HG03159 (cell line): ENCODE measurements at regions not wholly inside any gene's neighbourhood (a gene's known extent, or its start where the extent isn't known, plus 50 kb on each side); places are given as distances from the start of the nearest gene placed in this dataset.

Source experiments
- ATAC-seq: cut with Tn5 transposase; IDR thresholded peaks from one replicate; pipeline ENCODE4 v1.9.1; 2021; ENCODE audit warnings: mild to moderate bottlenecking, moderate library complexity; ENCODE audit not compliant: unreplicated experiment

DNA sequence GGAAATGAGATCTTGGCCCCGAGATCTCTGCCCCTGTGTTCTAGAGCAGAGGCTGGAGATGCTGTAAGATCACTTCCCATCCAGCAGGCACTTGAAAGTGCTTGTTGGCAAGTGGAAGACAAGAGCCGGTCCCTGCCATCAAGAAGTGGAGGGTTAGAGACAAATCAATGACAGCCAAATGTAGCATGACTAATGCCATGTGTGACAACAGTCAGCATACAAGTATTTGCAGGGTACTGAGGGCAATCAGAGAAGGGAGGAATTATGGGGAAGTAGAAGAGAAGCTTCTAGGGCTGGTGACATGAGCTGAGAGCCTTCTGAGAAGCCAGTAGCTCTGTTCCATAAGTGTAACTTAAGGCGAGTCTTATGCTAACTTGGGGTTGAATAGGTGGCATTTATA, 58.6 kb downstream of the TMEM17 start:
- no peak for ATAC-seq

DNA sequence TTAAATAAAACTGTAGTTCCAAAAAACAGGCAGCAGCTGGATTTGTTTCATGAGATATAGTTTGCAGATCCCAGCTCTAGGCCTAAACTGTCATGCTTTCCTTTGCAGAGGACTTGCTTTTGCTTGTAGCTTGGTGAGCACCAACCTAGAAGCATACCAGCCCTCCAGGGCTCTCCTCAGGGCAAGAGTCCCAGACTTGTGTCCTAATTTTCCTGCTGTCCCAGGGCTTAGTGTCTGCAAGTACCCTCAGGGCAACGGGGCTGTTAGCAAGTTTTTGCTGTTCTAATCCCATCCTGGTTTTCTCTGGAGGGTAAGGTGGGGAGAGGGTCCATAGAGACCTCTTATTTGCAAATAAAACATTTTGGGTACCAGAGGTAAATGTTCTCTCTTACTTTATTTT, 59.5 kb downstream of the TMEM17 start:
- no peak for ATAC-seq

DNA sequence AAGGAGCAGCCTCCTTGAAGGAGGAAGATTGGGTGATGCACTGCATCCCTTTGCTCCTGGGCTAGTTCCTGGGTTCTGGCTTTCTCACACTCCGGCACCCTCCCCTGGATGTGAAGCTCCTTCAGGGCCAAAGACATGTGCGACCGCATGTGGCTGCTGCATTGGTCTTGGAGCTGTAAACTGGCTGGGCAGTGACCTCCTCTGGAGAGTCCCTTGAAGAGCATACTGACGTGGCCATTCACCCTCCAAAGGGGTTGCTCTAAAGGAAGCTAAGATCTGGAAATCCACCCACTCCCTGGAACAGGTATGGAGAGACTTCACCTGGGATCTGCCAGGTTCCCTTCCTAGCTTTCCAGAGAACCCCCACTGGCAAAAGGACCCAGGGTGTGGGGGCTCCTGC, 62.1 kb downstream of the TMEM17 start:
- ATAC-seq, result no peak

DNA sequence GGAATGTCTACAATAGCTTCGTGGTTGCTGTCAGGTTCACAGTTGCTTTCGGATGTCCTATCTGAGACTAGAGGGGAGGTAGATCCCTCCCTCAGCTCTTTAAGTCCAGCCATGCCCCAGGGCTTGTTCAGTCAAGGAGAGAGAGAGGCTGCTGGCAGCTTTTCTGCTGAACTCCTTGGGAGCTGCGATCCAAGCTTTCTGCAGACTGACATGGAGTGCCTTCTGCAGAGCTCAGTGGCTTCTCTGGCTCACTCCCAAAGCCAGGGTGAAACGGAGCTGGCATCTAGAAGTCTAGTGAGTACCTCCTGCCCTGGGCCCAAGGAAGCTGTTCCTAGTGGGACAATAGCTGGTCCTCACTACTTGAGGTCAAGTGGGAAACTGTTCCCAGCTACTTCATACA, 62.5 kb downstream of the TMEM17 start:
- no peak for ATAC-seq

DNA sequence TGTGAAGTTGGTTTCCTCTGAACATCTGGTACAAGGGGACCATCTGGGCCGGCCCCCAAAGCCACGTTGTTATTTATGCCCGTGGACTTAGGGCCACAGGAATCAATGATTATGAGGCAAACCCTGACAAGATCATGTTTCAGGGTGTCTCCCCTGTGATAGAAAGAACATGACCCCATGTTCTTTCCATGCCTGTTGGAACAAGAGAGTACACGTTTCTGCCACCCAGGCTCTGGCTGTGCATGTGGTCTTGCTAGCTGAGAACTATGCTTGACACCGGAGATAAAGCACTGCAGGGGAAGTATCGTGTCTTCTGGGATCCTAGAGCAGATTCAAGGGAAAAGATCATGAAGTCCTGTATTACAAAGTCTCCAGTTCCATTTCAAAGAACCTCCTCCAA, 64.2 kb downstream of the TMEM17 start:
- ATAC-seq, result no peak

DNA sequence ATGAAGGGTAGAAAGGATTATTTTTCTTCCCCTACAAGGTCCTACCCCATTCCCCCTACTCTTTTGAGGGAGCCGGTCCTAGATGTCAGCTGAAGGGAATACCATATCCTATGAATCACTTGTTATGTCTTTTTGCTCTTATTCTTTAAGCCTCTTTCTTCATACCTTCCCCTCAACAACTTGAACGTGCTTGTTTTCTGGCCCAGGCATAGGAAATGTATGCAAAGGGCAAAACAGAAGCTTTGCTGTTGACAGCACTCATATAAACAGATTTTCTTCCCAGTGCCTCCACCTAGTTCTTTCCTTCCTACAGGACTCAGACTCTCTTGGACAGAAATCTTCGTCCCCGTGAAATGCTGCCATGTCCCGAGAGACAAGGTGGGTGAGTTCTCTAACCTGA, 64.6 kb downstream of the TMEM17 start:
- no peak for ATAC-seq

DNA sequence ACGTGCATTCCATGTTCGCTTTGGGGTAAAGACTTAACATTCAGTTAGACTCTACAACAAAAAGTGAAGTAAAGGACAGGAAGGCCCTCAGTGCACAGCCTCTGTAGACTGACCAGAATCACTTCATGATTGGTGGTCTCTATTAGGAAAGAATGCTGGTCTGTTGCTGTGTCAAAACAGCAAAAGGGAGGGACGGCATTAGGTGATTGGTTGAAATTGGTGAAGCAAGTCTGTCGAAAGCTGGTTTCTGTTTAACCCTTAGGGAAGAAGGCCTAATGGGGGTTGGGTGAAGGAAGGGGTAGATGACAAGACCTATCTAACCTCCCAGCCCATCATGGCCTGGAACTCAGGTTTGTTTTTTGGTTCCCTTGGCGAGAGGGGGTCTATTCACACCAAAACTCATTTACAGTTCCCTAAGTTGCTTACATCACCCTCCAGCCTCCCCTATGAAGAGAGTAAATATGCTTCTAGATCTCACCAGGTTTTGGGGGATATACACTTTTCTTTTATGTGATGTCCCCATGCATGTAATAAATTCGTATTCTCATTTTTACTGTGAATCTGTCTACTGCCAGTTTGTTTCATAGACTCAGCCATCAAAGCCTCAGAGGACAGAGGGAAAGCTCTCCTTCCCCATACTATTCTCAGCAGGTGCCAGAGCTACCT, 65.6 kb downstream of the TMEM17 start:
- no peak for ATAC-seq

DNA sequence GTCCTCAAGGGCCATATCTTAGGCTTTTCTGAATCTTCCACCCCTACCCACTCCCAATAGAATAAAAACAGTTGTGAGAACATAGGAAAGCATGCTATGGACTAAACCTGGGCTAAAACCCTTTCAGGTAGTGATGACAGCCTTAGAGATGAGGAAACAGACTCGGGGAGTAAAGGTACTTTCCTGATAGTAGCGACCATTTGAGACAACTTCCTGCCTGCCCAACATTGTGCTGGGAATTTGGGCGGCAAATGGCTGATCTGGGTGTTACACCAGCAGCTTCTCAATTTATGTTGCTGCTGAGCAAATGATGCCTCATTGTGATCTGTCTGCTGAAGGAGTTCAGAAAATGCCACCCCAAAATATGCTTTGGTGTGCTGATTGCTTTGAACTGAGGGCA, 66.6 kb downstream of the TMEM17 start:
- no peak for ATAC-seq

DNA sequence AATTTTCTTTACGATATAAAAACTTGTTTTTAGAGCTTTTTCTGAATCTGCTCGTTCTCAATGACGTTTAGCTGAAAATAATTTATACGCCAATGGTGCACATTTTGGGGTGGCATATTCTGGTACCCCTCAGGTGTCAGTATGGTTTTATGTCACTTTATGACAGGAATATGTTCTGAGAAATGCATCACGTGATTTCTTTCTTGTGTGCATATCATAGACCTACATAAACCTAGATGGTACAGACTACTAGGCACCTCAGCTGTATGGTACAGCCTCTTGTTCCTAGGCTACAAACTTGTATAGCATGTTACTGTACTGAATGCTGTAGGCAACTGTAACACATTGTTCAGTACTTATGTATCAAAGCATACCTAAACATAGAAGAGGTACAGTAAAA, 68.2 kb downstream of the TMEM17 start:
- ATAC-seq, result no peak

DNA sequence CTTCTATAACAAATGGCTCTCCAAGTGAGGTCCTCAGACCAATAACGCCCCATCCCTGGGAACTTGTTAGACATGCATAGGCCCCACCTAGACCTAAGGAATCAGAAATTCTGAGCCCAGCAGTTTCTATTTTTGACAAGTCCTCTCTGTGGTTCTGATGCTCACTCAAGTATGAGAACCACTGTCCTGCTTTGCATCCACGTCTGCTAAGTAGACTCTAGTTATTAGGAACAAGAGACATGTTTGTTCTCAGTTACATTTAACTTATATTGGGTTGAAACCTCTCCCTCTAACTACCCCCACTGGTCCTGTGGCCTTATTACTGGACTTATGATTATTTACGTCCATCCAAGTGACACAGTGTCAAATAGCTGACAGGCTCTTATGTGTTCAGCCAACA, 70.3 kb downstream of the TMEM17 start:
- ATAC-seq, result peak; percentile 83

DNA sequence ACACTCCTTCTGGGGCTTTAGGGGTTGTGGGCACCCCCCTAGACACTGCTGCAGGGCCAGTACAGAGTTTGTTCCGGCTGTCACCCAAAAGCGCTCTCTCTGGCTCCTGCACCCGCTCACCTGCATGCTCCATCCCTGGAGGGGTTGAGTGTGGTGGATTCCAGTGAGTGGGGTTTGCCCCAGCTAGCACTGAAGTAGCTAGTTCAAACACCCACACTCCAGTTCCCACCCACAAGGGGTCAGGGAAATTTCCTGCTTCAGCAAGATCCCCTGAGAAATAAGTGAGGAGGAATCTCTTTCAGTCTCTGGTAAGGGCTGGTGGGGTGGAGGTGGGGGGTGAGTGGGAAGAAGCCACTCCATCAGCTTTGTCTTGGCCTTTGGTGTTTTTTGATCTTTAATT, 73.6 kb downstream of the TMEM17 start:
- ATAC-seq, result no peak

DNA sequence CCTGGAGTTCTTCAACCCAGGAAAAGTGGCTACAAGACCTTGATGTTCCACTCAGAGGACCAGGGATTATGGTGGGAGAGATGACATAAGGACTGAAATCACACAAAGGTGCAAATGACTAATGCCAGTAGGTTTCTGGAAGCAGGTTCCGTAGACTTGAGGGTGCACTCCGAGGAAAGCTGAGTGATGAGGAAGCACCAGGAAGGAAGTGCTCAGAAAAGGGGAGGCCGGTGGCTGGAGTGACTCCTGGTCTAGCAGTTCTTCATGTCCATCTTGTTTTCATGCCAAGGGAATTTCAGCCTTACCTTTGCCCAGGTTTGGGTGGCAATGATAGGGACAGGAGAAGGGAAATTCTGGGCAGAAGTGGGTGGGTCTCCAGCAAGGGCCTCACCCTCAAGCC, 74.5 kb downstream of the TMEM17 start:
- ATAC-seq, result no peak

DNA sequence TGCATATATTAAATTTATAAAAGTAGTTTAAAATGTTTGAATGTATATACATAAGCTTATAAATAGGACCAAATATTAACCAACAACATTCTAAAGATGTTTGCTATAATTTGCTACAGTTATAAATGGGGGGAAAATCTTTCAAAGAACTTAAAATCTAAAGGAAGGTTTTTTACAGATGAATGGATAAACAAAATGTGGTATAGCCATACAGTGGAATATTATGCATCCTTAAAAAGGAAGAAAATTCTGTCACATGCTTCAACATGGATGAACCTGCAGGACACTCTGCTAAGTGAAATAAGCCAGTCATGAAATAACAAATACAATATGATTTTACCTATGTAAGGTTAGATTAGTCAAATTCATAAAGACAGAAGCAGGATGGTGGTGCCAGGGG, 75.8 kb downstream of the TMEM17 start:
- no peak for ATAC-seq

DNA sequence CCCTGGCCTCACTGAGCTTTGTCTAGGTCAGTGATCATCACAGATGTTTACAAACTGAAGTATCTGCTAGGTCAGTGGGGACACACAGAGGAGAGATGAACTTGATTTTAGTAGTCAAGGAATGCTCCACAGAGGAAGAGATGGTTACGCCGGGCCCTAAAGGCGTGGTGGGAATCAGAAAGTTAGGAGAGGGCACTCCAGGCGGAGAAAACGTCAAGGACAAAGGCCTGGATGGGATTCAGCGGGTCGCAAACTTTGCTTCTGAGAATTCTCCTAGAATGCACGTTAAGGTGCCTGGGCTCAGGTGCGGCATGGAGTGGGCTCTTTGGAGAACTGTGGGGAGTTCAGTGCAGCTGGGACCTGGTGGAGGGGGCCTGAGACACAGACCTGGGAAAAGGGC, 78.8 kb downstream of the TMEM17 start:
- no peak for ATAC-seq

DNA sequence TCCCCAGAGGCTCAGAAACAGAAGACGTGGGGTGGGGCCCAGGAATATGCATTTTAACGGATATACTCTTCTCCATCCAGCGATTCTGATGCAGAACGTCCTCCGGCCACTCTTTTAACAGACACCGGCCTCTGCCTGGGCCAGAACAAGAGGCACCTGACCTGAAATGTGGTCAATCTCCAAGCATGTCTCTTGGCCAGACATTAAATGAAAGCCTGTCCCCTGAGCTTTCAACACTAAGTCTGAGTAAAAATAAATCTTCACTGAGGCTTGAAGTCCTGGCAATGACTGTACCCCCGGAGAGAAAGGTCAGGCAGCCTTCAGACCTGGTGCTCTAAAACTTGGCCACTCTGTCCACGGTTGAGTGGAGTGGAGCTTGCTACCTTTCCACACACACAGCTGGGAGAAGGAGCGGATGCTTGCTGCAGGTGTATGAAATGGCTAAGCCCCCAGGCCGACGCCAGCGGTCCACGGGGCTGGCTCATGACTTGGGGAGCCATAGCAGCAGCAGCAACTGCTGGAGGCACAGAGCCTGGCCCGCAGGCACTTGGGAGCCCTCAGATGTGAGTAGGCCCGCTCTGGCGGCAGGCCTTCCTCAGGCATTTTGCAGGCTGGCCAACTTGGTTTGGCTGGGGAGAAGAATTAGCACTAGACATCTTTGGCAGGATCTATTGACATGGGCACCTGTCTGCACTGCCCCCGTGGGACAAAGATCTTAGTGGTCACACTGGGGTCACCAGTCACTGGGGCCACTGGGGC, 79.7 kb downstream of the TMEM17 start:
- no peak for ATAC-seq

DNA sequence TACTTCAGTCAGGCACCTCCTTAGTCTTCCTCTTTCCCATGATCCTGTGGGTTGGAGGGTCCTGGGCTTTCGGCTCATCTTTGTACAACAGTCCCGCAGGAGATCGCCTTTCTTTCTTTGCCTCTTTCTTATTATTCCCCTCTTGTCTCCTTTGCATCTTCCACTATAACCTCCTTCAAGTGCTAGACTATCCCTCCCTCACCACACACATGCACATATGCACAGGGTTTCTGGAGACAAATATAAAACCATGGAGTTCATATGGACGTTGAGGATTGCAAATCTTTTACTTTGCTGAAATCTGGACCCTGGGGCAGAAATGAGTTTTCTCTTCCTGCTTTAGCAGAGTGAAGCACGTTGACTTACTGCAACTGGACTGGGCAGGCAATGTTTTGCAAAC, 80.3 kb downstream of the TMEM17 start:
- no peak for ATAC-seq

DNA sequence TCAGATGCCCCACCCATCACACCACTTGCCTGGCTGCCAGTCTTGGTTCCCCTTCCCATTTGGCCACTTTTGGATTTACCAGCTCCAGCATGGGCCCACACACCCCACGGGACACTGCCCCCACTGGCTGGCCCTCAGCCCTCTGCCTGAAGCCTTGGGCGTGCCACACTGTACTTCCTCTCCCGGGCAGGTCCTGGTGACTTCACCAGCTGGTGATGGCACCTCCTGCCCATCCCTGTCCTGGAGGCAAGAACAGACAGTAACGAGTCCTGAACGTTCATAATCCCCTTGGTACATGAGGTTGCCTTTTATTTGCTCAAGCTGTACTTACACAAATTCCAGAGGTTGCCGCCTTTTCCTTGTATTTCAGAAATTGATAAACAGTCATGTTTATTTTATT, 81.1 kb downstream of the TMEM17 start:
- ATAC-seq, result no peak

DNA sequence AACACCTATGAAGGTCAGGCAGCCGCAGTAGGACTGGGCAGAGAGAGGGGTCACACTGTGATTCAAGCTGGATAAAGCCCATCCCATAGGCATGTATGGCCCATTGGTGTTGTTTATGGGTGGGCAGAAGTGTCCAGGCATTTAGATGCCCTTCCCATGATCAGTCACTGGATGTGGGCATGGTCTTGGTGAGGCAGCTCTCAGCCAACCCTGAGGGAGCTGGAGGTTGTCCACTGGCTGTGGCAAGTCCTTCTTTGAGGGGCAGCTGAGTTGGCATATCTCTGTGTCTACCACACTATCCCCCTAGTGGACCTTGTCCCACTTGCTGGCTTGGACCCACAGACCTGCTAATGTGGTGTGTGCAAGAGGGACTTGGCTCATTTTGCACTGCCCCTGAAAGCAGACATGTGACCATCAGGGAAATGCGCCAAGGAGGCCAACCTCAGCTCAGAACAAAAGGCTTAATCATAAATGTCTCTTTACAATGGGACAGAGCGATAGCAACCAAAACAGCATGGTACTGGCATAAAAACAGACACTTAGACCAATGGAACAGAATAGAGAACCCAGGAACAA, 82.0 kb downstream of the TMEM17 start:
- ATAC-seq, result no peak

DNA sequence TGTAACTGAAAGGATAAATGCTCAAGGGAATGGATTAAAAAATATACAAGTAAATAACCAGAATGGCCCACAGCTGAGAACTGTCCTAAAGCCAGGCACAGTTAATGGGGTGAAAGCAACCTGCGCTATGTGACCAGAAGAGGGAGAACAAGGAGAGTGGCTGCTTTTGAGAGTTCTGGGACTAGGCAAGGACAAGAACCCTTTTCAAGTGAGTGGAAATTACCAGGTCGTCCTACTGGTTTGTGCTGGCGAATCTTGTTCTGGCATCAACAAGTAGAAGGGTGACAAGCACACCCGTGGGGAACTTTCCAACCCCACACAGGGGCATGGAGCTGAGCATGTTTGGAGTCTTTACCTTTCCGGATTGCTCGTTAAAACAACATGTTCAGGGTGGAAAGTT, 82.8 kb downstream of the TMEM17 start:
- no peak for ATAC-seq

DNA sequence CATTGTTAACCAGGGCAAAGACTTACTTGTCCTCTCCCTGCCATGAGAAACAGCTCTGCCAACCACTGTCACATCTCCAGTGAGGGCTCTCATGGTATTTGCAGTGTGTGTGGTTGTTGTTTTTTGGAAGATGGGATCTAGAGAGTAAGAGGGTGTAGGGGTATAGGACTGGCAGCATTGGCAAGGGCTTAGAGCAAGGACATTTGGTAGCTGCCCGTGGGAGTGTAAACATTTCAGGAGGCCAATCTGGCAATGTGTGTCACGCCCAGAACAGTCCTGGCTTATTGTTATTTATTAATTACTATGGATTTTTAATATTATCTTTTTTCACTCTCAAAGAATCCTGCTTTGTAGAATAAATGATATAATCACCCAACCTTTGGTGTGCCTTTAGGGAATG, 90.5 kb downstream of the TMEM17 start:
- ATAC-seq, result no peak

DNA sequence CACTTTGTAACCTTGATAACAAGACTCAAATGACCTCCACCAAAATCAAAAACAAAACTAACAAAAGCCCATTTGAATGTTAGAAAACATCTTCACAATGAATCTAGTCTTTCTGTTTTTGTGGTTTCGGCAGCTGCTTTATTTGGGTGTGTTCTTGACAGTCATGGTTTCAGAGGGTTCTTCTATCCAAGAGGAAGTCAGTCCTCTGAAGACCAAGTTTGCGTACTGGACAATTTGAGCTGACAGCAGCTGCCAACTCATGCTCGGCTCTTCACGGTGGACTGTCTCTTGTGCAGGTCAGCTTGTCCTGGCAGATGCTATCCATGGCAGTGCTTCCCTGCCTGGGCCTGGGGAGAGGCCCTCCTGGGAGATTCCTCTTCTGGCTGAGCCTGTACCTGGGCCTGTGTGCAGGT, 91.0 kb downstream of the TMEM17 start:
- peak; percentile 72 for ATAC-seq

DNA sequence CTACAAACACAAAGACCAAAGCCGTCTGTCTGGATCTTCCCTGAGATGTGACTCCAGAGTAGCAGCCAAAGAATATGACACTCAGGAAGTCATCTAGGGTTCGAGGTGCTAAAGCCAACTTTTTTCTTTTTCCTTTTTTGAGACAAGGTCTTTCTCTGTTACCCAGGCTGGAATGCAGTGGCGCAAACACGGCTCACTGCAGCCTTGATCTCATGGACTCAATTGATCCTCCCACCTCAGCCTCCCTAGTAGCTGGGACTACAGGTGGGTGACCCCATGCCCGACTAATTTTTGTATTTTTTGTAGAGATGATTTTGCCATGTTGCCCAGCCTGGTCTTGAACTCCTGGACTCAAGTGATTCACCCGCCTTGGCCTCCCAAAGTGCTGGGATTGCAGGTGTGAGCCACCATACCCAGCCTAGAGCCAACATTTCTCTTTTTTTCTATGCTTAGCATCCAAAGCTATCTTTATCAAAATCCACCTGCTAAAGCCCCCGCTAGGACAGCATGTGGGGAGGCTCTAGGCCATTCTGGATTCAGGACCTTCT, 92.8 kb downstream of the TMEM17 start:
- ATAC-seq, result no peak
